ENCODE measurements at regions not wholly inside any gene's neighbourhood (a gene's known extent, or its start where the extent isn't known, plus 50 kb on each side); places are given as distances from the start of the nearest gene placed in this dataset.

- Histone ChIP-seq H3K36me3 (ENCODE audit: insufficient read depth, low read length) (no peaks in the 10 kb centered on the region), H3K27ac (ENCODE audit: low read length) (no peak overlapping the region), H3K4me3 (ENCODE audit: low read length) (no peak overlapping the region), H2AFZ (ENCODE audit: low read depth, low read length) (no peak overlapping the region), H3K27me3 (ENCODE audit: insufficient read depth, low read depth, low read length) (no peaks in the 10 kb centered on the region), H3K4me2 (ENCODE audit: low read length) (no peak overlapping the region), H3K79me2 (replicated peaks; ENCODE audit: insufficient read depth, low read length) (no peaks in the 10 kb centered on the region), H3K9ac (ENCODE audit: low read length) (no peak overlapping the region), H3K9me2 (ENCODE audit: insufficient read depth, low read length) (no peaks in the 10 kb centered on the region), H3K9me3 (ENCODE audit: low read length) (no peaks in the 10 kb centered on the region), H4K20me1 (ENCODE audit: insufficient read depth) (no peaks in the 10 kb centered on the region), H3F3A (ENCODE audit: insufficient read depth, low read length, poor library complexity, severe bottlenecking) (no peaks in the 10 kb centered on the region)
- no peak for TF ChIP-seq TAF1 (IDR thresholded peaks at IDR 0.05; ENCODE audit: low read depth)
- TF ChIP-seq EP300 (conservative IDR thresholded peaks at IDR 0.05; ENCODE audit: poor library complexity, severe bottlenecking): no peak
- no peak for TF ChIP-seq RAD21 (conservative IDR thresholded peaks at IDR 0.05)
- no peak for TF ChIP-seq SMC3 (conservative IDR thresholded peaks at IDR 0.05; ENCODE audit: poor library complexity)
- no peak for TF ChIP-seq MXI1 (conservative IDR thresholded peaks at IDR 0.05; ENCODE audit: poor library complexity, severe bottlenecking)
- no peak for TF ChIP-seq REST (IDR thresholded peaks at IDR 0.05; ENCODE audit: borderline replicate concordance)
- TF ChIP-seq EZH2 (IDR thresholded peaks at IDR 0.05; ENCODE audit: borderline replicate concordance, insufficient read depth, low read length, poor library complexity, severe bottlenecking): no peak
- no peak for TF ChIP-seq CTCF (IDR thresholded peaks at IDR 0.05; ENCODE audit: poor library complexity, severe bottlenecking)
Measured at GRCh38 chr6:87926072-87926471, 121.6 kb upstream of the SPACA1 start.

GRCh38 chr6:87925373-87926060, 122.1 kb upstream of the SPACA1 start:
- H3K36me3 ChIP-seq (ENCODE audit: insufficient read depth, low read length): no peaks in the 10 kb centered on the region
- no peaks in the 10 kb centered on the region for H3F3A ChIP-seq (ENCODE audit: insufficient read depth, low read length, poor library complexity, severe bottlenecking)
- H3K79me2 ChIP-seq (replicated peaks; ENCODE audit: insufficient read depth, low read length): no peaks in the 10 kb centered on the region
- TF ChIP-seq RAD21 (conservative IDR thresholded peaks at IDR 0.05) (no peak), EP300 (conservative IDR thresholded peaks at IDR 0.05; ENCODE audit: poor library complexity, severe bottlenecking) (no peak), POLR2AphosphoS5 (IDR thresholded peaks at IDR 0.05) (no peak), TAF1 (IDR thresholded peaks at IDR 0.05; ENCODE audit: low read depth) (no peak), CTCF (IDR thresholded peaks at IDR 0.05; ENCODE audit: poor library complexity, severe bottlenecking) (no peak), EZH2 (IDR thresholded peaks at IDR 0.05; ENCODE audit: borderline replicate concordance, insufficient read depth, low read length, poor library complexity, severe bottlenecking) (no peak), MXI1 (conservative IDR thresholded peaks at IDR 0.05; ENCODE audit: poor library complexity, severe bottlenecking) (no peak), SMC3 (conservative IDR thresholded peaks at IDR 0.05; ENCODE audit: poor library complexity) (no peak), REST (IDR thresholded peaks at IDR 0.05; ENCODE audit: borderline replicate concordance) (no peak)
- no peaks in the 10 kb centered on the region for H3K9me2 ChIP-seq (ENCODE audit: insufficient read depth, low read length)
- no peak overlapping the region for H3K27ac ChIP-seq (ENCODE audit: low read length)
- no peaks in the 10 kb centered on the region for H3K9me3 ChIP-seq (ENCODE audit: low read length)
- H3K4me2 ChIP-seq (ENCODE audit: low read length): no peak overlapping the region
- H2AFZ ChIP-seq (ENCODE audit: low read depth, low read length): no peak overlapping the region
- H4K20me1 ChIP-seq (ENCODE audit: insufficient read depth): no peaks in the 10 kb centered on the region
- H3K9ac ChIP-seq (ENCODE audit: low read length): no peak overlapping the region
- H3K27me3 ChIP-seq (ENCODE audit: insufficient read depth, low read depth, low read length): no peaks in the 10 kb centered on the region
- no peak overlapping the region for H3K4me3 ChIP-seq (ENCODE audit: low read length)

Data from neural cell (in vitro differentiated cells).